Right lobe of liver (tissue), 6 donors: ENCODE measurements at regions not wholly inside any gene's neighbourhood (a gene's known extent, or its start where the extent isn't known, plus 50 kb on each side); places are given as distances from the start of the nearest gene placed in this dataset.

ENCODE experiments used
- ATAC-seq, 4 donors: fragments of 200-7000 bp; cut with Tn5 transposase; one replicate each; pipeline ENCODE4 v1.9.1; 2020; ENCODE audit warnings: mild to moderate bottlenecking in 4 of 4, moderate library complexity in 4 of 4
- DNase-seq, 3 donors: peaks; one replicate each; pipeline ENCODE4 v3.0.0-alpha.2; 2020
- H3K27ac ChIP-seq, 3 donors: fragments of 200-600 bp; one replicate each; pipeline ENCODE4 v1.8.0; 2022
- H3K27me3 ChIP-seq, 2 donors: fragments of 200-600 bp; one replicate each; pipeline ENCODE4 v1.8.0; 2022
- H3K36me3 ChIP-seq, 4 donors: fragments of 200-600 bp; sonication (generic) in 1 of 4; one replicate each; pipeline versions ENCODE4 v1.5.1 to v1.8.0; 2017 to 2022; ENCODE audit warnings: control low read depth in 1 of 4
- H3K4me1 ChIP-seq, 4 donors: fragments of 200-600 bp; sonication (generic) in 1 of 4; one replicate each; pipeline versions ENCODE4 v1.5.1 to v1.8.0; 2017 to 2022; ENCODE audit warnings: control low read depth in 1 of 4
- H3K4me3 ChIP-seq, 3 donors: fragments of 200-600 bp; one replicate each; pipeline ENCODE4 v1.8.0; 2022
- H3K9me3 ChIP-seq, 4 donors: fragments of 200-600 bp; sonication (generic) in 1 of 4; one replicate each; pipeline versions ENCODE4 v1.5.1 to v1.8.0; 2017 to 2022; ENCODE audit warnings: control low read depth in 1 of 4
- CTCF ChIP-seq, 4 donors: fragments of 200-600 bp in 3 of 4; fragments of 450-650 bp in 1 of 4; IDR thresholded peaks; one replicate each; pipeline versions ENCODE4 v1.5.1 to v1.8.0; 2016 to 2022; ENCODE audit warnings: antibody characterized with exemption in 4 of 4, mild to moderate bottlenecking in 2 of 4
- POLR2A ChIP-seq: fragments of 450-650 bp; IDR thresholded peaks from one replicate; pipeline ENCODE4 v1.6.1; 2017; ENCODE audit warnings: antibody characterized with exemption, mild to moderate bottlenecking
- WGBS: methylation state at CpG from one replicate; pipeline ENCODE4 v1.1.6; 2018; ENCODE audit warnings: low coverage, low lambda C conversion rate; ENCODE audit not compliant: insufficient coverage; ENCODE audit errors: missing lambda C conversion rate; 5-methylcytosine and 5-hydroxymethylcytosine counted together
- intact Hi-C, 2 donors: fragments of 100-400 bp; cut with DNase I; formaldehyde crosslinking; loops; one replicate each; pipeline versions ENCODE4 v1.11.2 to v1.14.1; 2022
- donor health status: DM: no; HTN: yes; CAD: no.
- donor health status: DM: no; HTN: no; CAD: no.
- donor health status: DM: no; HTN: no; CAD: no.
- donor health status: DM: no; HTN: yes; CAD: no.
- donor health status: DM: no; HTN: yes; CAD: no.

GRCh38 chr4:160495356-160495755 lies 1392.5 kb downstream of the RAPGEF2 start:
- Histone ChIP-seq H3K27ac (no peak overlapping the region), H3K27me3 (no peaks in the 10 kb centered on the region), H3K9me3 (no peaks in the 10 kb centered on the region), H3K36me3 (no peaks in the 10 kb centered on the region), H3K4me3 (no peak overlapping the region), H3K4me1 (peaks cover 0 to 1% (median 0%) of the 10 kb centered on the region in 4 donors)
- intact Hi-C loops: no loop called here
- TF ChIP-seq POLR2A (no peak), CTCF (IDR thresholded peaks at IDR 0.05) (no peak)
- 38% methylated on average over 2 of the region's 2 CpGs for WGBS
- no peak for DNase-seq
- no peak for ATAC-seq

GRCh38 chr4:160498211-160498610 lies 1395.3 kb downstream of the RAPGEF2 start:
- TF ChIP-seq CTCF (IDR thresholded peaks at IDR 0.05): no peak
- no peak for TF ChIP-seq POLR2A
- Histone ChIP-seq H3K4me3 (no peak overlapping the region), H3K27me3 (no peaks in the 10 kb centered on the region), H3K4me1 (no peaks in the 10 kb centered on the region), H3K36me3 (no peaks in the 10 kb centered on the region), H3K27ac (no peak overlapping the region), H3K9me3 (no peaks in the 10 kb centered on the region)
- DNase-seq: no peak
- no CpG with 5 or more reads among the region's 4 CpGs for WGBS
- no peak for ATAC-seq
- intact Hi-C loops: no loop called here

- Histone ChIP-seq H3K4me3 (no peak overlapping the region), H3K4me1 (no peaks in the 10 kb centered on the region), H3K27me3 (no peaks in the 10 kb centered on the region), H3K36me3 (no peaks in the 10 kb centered on the region), H3K27ac (no peak overlapping the region), H3K9me3 (no peaks in the 10 kb centered on the region)
- intact Hi-C loops: no loop called here
- no peak for ATAC-seq
- no peak for TF ChIP-seq CTCF (IDR thresholded peaks at IDR 0.05)
- TF ChIP-seq POLR2A: no peak
- 40% methylated on average over 4 of the region's 4 CpGs for WGBS
- DNase-seq: no peak
These were observed 1402.8 kb downstream of the RAPGEF2 start for GRCh38 chr4:160505724-160506123.

- no peak for ATAC-seq
- no peaks in the 10 kb centered on the region for H3K9me3 ChIP-seq
- H3K36me3 ChIP-seq: no peaks in the 10 kb centered on the region
- intact Hi-C loops: no loop called here
- H3K4me3 ChIP-seq: no peak overlapping the region
- no peaks in the 10 kb centered on the region for H3K27me3 ChIP-seq
- H3K27ac ChIP-seq: no peak overlapping the region
- DNase-seq: no peak
- TF ChIP-seq CTCF (IDR thresholded peaks at IDR 0.05): no peak
- no peak for TF ChIP-seq POLR2A
- H3K4me1 ChIP-seq: no peaks in the 10 kb centered on the region
These were observed 1408.0 kb downstream of the RAPGEF2 start for GRCh38 chr4:160510928-160511327.

GRCh38 chr4:160514126-160514525 lies 1411.2 kb downstream of the RAPGEF2 start:
- H3K27me3 ChIP-seq: no peaks in the 10 kb centered on the region
- no peak overlapping the region for H3K27ac ChIP-seq
- TF ChIP-seq POLR2A (no peak), CTCF (IDR thresholded peaks at IDR 0.05) (no peak)
- intact Hi-C loops: no loop called here
- WGBS: 45% methylated on average over 3 of the region's 3 CpGs
- no peak overlapping the region for H3K4me3 ChIP-seq
- ATAC-seq: no peak
- DNase-seq: no peak
- no peaks in the 10 kb centered on the region for H3K36me3 ChIP-seq
- H3K4me1 ChIP-seq: no peaks in the 10 kb centered on the region
- H3K9me3 ChIP-seq: no peaks in the 10 kb centered on the region
